Neural progenitor cell (in vitro differentiated cells): ENCODE measurements at regions not wholly inside any gene's neighbourhood (a gene's known extent, or its start where the extent isn't known, plus 50 kb on each side); places are given as distances from the start of the nearest gene placed in this dataset.

ENCODE experiments used
- EZH2 ChIP-seq: fragments of 200-600 bp; sonication (generic); IDR thresholded peaks from 2 replicates; pipeline ENCODE4 v1.6.1; 2017; ENCODE audit warnings: antibody characterized with exemption, mild to moderate bottlenecking, moderate library complexity
- TF ChIP-seq, protein P1 (sequence below): fragments of 200-600 bp; sonication (generic); IDR thresholded peaks from 2 replicates; pipeline ENCODE4 v1.5.1; 2017; ENCODE audit warnings: antibody characterized with exemption, mild to moderate bottlenecking

DNA sequence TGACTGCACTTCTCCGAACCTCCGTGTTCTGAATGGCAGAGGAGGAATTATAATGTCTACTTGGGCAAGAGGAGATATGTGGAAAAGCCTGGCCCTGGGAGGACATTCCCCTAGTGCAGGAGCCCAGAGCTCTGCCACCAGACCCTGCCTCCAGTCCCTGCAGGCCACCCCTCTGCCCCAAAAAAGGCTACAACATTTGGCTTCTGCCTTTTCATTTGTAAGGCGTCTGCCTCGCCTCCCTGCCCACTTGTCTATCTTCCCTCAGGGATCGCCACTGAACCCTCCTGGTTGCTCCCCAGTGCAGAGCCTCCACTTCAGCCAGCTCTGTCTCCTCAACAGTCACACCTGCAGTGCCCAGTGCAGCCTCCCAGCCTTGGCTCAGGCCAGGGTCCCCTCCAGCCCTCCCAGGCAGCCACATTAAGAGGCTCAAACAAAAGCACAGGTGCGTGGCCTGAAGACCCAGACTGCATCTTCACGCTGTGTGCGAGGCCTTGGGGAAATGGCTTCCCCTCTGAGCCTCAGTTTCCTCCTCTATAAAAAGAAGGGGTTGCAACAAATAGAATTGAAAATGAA is 125.9 kb upstream of the SMAD3 start:
- TF ChIP-seq EZH2: no peak
- TF ChIP-seq, protein P1, sequence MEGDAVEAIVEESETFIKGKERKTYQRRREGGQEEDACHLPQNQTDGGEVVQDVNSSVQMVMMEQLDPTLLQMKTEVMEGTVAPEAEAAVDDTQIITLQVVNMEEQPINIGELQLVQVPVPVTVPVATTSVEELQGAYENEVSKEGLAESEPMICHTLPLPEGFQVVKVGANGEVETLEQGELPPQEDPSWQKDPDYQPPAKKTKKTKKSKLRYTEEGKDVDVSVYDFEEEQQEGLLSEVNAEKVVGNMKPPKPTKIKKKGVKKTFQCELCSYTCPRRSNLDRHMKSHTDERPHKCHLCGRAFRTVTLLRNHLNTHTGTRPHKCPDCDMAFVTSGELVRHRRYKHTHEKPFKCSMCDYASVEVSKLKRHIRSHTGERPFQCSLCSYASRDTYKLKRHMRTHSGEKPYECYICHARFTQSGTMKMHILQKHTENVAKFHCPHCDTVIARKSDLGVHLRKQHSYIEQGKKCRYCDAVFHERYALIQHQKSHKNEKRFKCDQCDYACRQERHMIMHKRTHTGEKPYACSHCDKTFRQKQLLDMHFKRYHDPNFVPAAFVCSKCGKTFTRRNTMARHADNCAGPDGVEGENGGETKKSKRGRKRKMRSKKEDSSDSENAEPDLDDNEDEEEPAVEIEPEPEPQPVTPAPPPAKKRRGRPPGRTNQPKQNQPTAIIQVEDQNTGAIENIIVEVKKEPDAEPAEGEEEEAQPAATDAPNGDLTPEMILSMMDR: no peak
